ENCODE measurements at regions not wholly inside any gene's neighbourhood (a gene's known extent, or its start where the extent isn't known, plus 50 kb on each side); places are given as distances from the start of the nearest gene placed in this dataset.

GRCh38 chr16:85398688-85399582 lies 214.2 kb upstream of the GSE1 start:
- no peak overlapping the region for H3K27ac Mint-ChIP-seq
- ATAC-seq (replicated peaks in 1 of 2) (no peak), DNase-seq (no peak)
- no peak overlapping the region for H3K4me3 Mint-ChIP-seq
- H3K9me3 Mint-ChIP-seq = no peaks in the 10 kb centered on the region
- H3K4me1 Mint-ChIP-seq (ENCODE audit: low read depth) = no peaks in the 10 kb centered on the region
- no peaks in the 10 kb centered on the region for H3K36me3 Mint-ChIP-seq (ENCODE audit: insufficient read depth in 2 of 2)
- H3K27me3 Mint-ChIP-seq (ENCODE audit: low read depth) = no peaks in the 10 kb centered on the region

DNA sequence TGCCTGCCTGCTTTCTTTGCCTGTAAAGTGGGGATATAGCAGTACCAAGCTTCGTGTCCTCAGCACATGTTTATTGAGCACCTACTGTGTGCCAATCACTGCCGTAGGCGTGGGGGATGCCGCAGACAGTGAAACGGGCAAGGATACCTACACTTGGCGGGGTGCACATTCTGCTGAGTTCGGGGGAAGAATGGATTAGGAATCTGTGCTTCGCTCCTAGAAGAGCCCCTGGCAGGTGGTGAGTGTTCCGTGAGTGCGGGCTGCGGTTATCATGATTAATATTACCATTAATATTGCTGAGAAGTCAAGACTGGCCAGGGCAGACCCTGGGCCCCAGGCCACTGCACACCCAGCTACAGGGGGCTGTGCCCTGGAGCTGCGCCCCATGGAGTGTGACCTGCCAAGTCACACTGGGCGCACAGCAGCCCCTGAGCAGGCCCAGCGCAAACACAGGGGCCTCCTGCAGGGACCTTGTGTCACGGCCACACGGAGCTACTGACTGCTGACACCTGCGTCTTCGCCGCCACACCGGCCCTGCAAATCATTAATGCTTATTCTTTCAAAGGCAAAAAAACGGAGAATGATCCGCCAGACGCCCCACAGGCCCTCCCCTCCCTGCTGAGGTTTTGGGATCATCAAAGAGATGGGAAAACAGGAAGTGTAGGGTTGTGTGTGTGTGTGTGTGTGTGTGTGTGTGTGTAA lies 213.4 kb upstream of the GSE1 start:
- no peak overlapping the region for H3K4me3 Mint-ChIP-seq
- H3K27ac Mint-ChIP-seq = no peak overlapping the region
- no peaks in the 10 kb centered on the region for H3K27me3 Mint-ChIP-seq (ENCODE audit: low read depth)
- no peak for ATAC-seq (replicated peaks in 1 of 2)
- no peaks in the 10 kb centered on the region for H3K9me3 Mint-ChIP-seq
- DNase-seq = no peak
- no peaks in the 10 kb centered on the region for H3K4me1 Mint-ChIP-seq (ENCODE audit: low read depth)
- no peaks in the 10 kb centered on the region for H3K36me3 Mint-ChIP-seq (ENCODE audit: insufficient read depth in 2 of 2)

DNA sequence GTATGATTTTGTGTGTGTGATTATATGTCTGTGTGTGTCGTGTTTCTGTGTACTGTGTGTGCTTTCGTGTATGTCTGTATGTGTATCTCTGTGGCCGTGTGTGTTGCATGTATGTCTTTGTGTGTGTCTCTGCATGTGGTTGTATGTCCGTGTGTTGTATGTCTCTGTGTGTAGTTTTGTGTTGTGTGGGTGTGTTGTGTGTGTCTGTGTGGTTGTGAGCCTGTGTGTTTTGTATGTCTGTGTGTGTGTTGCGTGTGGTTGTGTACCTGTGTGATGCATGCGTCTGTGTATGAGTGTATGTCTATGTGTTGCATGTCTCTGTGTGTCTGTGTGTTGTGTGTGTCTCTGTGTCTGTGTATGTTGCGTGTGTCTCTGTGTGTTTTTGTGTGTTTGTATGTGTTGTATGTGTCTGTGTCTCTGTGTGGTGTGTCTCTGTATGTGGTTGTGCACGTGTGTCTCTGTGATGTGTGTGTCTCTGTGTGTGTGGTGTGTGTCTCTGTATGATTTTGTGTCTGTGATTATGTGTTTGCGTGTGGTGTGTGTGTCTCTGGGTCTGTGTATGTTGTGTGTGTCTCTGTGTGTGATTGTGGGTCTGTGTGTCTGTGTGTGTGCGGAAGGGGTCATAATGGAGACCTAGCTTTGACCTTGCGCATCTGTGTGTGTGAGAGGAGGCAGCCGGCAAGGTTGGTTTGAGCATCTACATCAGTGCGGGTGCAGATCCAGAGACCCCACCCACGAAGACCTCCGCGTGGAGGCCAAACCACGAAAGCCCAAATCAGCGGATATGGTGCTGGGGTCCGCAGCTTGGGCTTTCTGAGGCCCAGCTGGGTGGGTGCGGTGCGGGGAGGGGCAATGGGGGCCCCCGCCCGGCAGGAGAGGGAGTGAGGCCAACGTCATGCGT lies 212.6 kb upstream of the GSE1 start:
- no peaks in the 10 kb centered on the region for H3K27me3 Mint-ChIP-seq (ENCODE audit: low read depth)
- H3K9me3 Mint-ChIP-seq = no peaks in the 10 kb centered on the region
- H3K36me3 Mint-ChIP-seq (ENCODE audit: insufficient read depth in 2 of 2) = no peaks in the 10 kb centered on the region
- H3K4me1 Mint-ChIP-seq (ENCODE audit: low read depth) = no peaks in the 10 kb centered on the region
- ATAC-seq (replicated peaks in 1 of 2) (no peak), DNase-seq (no peak)
- H3K27ac Mint-ChIP-seq = no peak overlapping the region
- no peak overlapping the region for H3K4me3 Mint-ChIP-seq

DNA sequence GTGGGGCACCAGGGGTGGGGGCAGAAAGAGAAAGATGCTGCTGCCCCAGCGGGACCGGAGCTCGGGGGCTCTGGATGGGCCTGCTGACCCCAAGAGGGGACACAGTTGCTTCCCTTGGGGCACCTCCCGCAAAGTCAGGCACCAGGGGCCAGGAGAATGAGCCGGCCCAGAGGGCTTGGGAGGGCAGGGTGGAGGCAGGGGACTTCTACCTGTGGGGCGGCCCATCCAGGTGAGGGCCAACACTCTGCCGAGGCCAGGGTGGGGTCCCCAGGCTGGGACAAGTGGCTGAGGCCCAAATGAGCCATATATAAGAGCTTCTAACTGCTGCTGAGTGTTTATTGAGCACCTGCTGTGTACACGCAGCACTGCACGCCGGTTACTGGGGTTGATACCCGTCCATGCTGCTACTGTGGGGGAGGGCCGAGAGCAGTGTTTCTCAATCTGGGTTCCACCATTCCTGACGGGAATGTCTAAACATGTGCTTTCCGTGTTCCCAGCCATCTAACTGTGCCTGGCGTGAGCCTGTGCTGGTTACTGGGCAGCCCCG lies 211.7 kb upstream of the GSE1 start:
- Mint-ChIP-seq H3K36me3 (ENCODE audit: insufficient read depth in 2 of 2) (no peaks in the 10 kb centered on the region), H3K4me1 (ENCODE audit: low read depth) (no peaks in the 10 kb centered on the region), H3K9me3 (no peaks in the 10 kb centered on the region), H3K27ac (no peak overlapping the region), H3K27me3 (ENCODE audit: low read depth) (no peaks in the 10 kb centered on the region), H3K4me3 (no peak overlapping the region)
- no peak for ATAC-seq (replicated peaks in 1 of 2)
- DNase-seq = peak in 1 of 2 donors; percentile 0

DNA sequence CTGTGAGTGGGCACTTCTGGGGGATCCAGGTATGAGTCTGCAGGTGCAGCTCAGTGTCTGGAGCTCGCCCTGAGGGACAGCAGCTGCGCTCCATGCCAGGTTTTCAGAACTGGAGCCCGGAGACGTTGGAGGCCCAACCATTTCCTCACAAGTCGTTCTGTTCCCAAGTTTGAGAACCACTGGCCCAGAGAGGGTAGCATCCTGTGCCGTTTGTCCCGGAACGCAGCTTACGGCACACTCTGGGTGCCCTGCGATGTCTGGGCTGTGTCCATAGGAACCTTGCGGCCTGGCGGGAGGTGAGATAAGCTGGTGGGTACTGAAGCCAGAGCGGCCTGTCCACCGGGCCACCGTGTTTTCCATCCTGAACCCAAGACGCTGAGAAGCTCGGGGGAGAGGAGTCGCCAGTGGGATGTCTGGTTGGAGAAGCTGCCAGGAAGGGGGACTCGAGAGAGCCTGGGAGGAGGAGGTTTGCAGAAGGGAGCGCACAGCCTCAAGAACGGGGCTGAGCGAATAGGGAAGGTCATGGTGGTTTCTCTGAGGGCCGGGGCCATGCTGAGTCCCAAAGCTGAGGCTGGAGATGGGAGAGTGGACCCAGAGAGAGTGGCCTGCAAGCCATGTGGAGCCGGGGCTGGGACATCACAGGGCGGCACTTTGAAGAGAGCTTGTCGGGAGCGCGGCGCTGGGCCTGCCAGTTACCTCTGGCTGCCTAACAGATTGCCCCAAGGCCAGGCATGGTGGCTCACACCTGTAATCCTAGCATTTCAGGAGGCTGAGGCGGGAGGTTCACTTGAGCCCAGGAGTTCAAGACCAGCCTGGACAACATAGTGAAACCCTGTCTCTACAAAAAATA lies 211.0 kb upstream of the GSE1 start:
- no peaks in the 10 kb centered on the region for H3K36me3 Mint-ChIP-seq (ENCODE audit: insufficient read depth in 2 of 2)
- no peak overlapping the region for H3K4me3 Mint-ChIP-seq
- ATAC-seq (replicated peaks in 1 of 2) (no peak), DNase-seq (peak in 1 of 2 donors; percentile 0)
- no peaks in the 10 kb centered on the region for H3K9me3 Mint-ChIP-seq
- H3K4me1 Mint-ChIP-seq (ENCODE audit: low read depth) = no peaks in the 10 kb centered on the region
- no peak overlapping the region for H3K27ac Mint-ChIP-seq
- no peaks in the 10 kb centered on the region for H3K27me3 Mint-ChIP-seq (ENCODE audit: low read depth)

DNA sequence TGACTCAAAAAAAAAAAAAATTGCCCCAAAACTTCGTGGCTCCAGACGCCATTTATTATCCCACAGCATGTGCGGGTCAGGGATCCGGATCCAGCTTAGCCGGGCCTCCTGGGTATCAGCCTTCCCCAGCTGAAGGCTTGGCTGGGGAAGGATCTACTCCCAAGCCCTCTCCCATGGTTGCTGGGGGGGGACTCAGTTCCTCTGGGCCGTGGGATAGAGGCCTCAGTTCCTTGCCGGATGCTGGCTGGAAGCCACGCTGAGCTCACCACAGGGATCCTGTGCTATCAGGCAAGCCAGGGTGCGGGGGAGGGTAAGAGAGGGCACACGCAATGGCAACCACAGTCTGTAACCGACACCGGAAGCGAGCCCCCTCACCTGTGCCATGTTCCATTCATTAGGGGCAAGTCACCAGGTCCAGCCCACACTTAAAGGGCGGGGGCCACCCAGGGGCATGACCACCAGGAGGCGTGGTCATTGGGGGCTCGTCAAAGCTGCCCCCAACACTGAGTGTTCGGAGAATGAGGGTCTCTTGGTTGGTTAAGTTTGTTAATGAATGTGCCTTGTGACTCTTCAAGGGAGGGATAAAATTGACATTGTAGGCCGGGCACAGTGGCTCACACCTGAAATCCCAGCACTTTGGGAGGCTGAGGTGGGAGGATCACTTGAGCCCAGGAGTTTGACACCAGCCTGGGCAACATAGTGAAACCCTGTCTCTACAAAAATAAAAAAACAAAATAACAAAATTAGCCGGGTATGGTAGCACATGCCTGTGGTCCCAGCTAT lies 210.0 kb upstream of the GSE1 start:
- no peaks in the 10 kb centered on the region for H3K36me3 Mint-ChIP-seq (ENCODE audit: insufficient read depth in 2 of 2)
- no peak overlapping the region for H3K4me3 Mint-ChIP-seq
- H3K4me1 Mint-ChIP-seq (ENCODE audit: low read depth) = no peaks in the 10 kb centered on the region
- ATAC-seq (replicated peaks in 1 of 2) (peak in 1 of 2 donors; percentile 47), DNase-seq (peak in 1 of 2 donors; percentile 5)
- H3K27me3 Mint-ChIP-seq (ENCODE audit: low read depth) = no peaks in the 10 kb centered on the region
- H3K9me3 Mint-ChIP-seq = no peaks in the 10 kb centered on the region
- H3K27ac Mint-ChIP-seq = no peak overlapping the region

DNA sequence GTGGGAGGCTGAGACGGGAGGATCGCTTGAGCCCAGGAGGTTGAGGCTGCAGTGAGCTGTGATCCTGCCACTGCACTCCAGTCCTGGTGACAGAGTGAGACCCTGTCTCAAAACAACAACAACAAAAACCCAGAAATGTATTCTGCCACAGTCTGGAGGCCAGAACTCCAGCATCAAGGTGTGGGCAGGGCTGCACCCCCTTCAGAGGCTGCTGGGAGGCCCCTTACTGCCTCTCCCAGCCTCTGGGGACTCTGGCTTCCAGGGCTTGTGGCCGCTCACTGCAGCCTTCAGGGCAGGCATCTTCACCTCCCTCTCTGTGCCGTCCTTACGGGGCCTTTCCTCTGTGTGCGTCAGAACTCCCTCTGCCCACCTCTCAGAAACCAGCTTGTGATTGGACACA lies 209.4 kb upstream of the GSE1 start:
- Mint-ChIP-seq H3K27ac (no peak overlapping the region), H3K27me3 (ENCODE audit: low read depth) (no peaks in the 10 kb centered on the region), H3K36me3 (ENCODE audit: insufficient read depth in 2 of 2) (no peaks in the 10 kb centered on the region), H3K4me1 (ENCODE audit: low read depth) (no peaks in the 10 kb centered on the region), H3K4me3 (no peak overlapping the region), H3K9me3 (no peaks in the 10 kb centered on the region)
- DNase-seq (no peak), ATAC-seq (replicated peaks in 1 of 2) (no peak)

- Mint-ChIP-seq H3K27me3 (ENCODE audit: low read depth) (no peaks in the 10 kb centered on the region), H3K9me3 (peaks cover 3 to 7% of the 10 kb centered on the region in 2 donors), H3K36me3 (ENCODE audit: insufficient read depth in 2 of 2) (peaks cover 2 to 6% of the 10 kb centered on the region in 2 donors), H3K4me1 (ENCODE audit: low read depth) (peaks cover 5% of the 10 kb centered on the region), H3K4me3 (no peak overlapping the region), H3K27ac (no peak overlapping the region)
- ATAC-seq (replicated peaks in 1 of 2) = no peak
- no peak for DNase-seq
These were observed 200.1 kb upstream of the GSE1 start for GRCh38 chr16:85412911-85413520.

DNA sequence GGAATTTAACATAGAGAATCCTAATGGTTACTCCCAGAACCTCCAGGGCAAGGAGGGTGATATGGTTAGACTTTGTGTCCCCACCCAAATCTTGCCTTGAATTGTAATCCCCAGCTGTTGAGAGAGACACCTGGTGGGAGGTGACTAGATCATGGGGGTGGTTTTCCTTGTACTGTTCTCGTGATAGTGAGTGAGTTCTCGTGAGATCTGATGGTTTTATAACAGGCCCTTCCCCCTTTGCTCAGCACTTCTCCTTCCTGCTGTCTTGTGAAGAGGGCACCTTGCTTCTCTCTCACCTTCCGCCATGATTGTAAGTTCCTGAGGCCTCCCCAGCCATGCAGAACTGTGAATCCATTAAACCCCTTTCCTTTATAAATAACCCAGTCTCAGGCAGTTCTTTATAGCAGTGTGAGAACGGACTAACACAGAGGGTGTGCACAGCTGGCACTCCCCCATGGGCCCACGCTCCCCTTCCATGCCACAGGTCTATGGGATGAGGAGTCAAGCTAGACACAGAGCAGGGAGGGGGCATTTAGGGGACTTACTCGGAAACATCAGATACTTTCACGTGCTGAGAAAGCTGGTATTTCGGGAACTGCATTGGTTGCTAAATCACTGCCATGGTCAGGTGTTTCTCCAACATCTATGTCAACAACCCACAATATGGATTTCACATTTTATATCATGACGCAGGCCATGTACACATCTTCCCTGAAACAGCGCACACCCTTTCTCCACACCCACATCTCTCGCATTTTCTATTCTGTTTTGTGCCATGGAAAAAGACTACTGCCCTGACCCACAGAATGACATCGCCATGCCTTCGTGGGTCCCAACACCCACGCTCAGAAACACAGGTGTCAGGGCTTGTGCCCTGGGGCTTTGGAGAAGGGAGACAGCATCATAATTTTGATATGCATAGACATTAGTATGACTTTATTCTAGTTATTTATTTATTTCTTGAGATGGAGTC lies 199.1 kb upstream of the GSE1 start:
- Mint-ChIP-seq H3K36me3 (ENCODE audit: insufficient read depth in 2 of 2) (peaks cover 2 to 6% of the 10 kb centered on the region in 2 donors), H3K4me3 (no peak overlapping the region), H3K27me3 (ENCODE audit: low read depth) (no peaks in the 10 kb centered on the region), H3K4me1 (ENCODE audit: low read depth) (peaks cover 5% of the 10 kb centered on the region), H3K9me3 (peaks cover 3 to 7% of the 10 kb centered on the region in 2 donors), H3K27ac (no peak overlapping the region)
- DNase-seq (no peak), ATAC-seq (replicated peaks in 1 of 2) (no peak)

GRCh38 chr16:85415196-85416090 lies 197.7 kb upstream of the GSE1 start:
- Mint-ChIP-seq H3K4me3 (no peak overlapping the region), H3K36me3 (ENCODE audit: insufficient read depth in 2 of 2) (peaks cover 2 to 6% of the 10 kb centered on the region in 2 donors), H3K9me3 (peaks cover 3 to 7% of the 10 kb centered on the region in 2 donors), H3K27ac (no peak overlapping the region), H3K27me3 (ENCODE audit: low read depth) (no peaks in the 10 kb centered on the region), H3K4me1 (ENCODE audit: low read depth) (peaks cover 5% of the 10 kb centered on the region)
- no peak for ATAC-seq (replicated peaks in 1 of 2)
- no peak for DNase-seq

All from activated T-cell treated with anti-CD3 and anti-CD28 coated beads, Interleukin-2, amount 50 U/mL, for 72 hours (primary cell).